CD4-positive, alpha-beta T cell (primary cell): ENCODE measurements at regions not wholly inside any gene's neighbourhood (a gene's known extent, or its start where the extent isn't known, plus 50 kb on each side); places are given as distances from the start of the nearest gene placed in this dataset.

Source experiments
- ATAC-seq: fragments of 200-7000 bp; cut with Tn5 transposase; one replicate; pipeline ENCODE4 v1.10.0; 2022; ENCODE audit warnings: mild to moderate bottlenecking; ENCODE audit not compliant: poor library complexity
- CTCF ChIA-PET: fragments of 350-600 bp; sonication (Branson Sonifier 250); formaldehyde crosslinking; loops from one replicate; lab custom pipeline; 2021; ENCODE audit warnings: antibody characterized with exemption, inconsistent platforms; lab: Charles Lee
- POLR2A ChIA-PET: fragments of 350-600 bp; sonication (Branson Sonifier 250); formaldehyde crosslinking; loops from one replicate; lab custom pipeline; 2021; ENCODE audit warnings: antibody characterized with exemption, inconsistent platforms; lab: Charles Lee
- DNase-seq, 14 experiments: peaks; one replicate each; pipeline ENCODE4 v3.0.0-alpha.2; 2013 to 2020; ENCODE audit warnings: mixed read lengths in 2 of 14
- H3K27ac ChIP-seq, 2 donors: one replicate each; pipeline versions ENCODE4 v1.5.1 to v1.7.0; 2013; ENCODE audit warnings: low read length in 2 of 2, low read depth in 1 of 2, mild to moderate bottlenecking in 1 of 2
- H3K27me3 ChIP-seq, 2 experiments: 1 replicate in 1 of 2; 2 replicates in 1 of 2; pipeline versions ENCODE4 v1.6.1 to v1.7.0; 2013; ENCODE audit warnings: low read length in 2 of 2, control low read depth in 1 of 2, mild to moderate bottlenecking in 1 of 2, moderate library complexity in 1 of 2; ENCODE audit not compliant: insufficient read depth in 2 of 2, control insufficient read depth in 1 of 2
- H3K36me3 ChIP-seq: one replicate; pipeline ENCODE4 v1.6.1; 2013; ENCODE audit warnings: low read length, control low read depth; ENCODE audit not compliant: insufficient read depth
- H3K4me1 ChIP-seq: one replicate; pipeline ENCODE4 v1.6.1; 2013; ENCODE audit warnings: low read length, control low read depth; ENCODE audit not compliant: insufficient read depth
- H3K4me3 ChIP-seq: one replicate; pipeline ENCODE4 v1.5.1; 2013; ENCODE audit warnings: mild to moderate bottlenecking, low read length, moderate library complexity
- H3K9me3 ChIP-seq, 2 experiments: 1 replicate in 1 of 2; 2 replicates in 1 of 2; pipeline versions ENCODE4 v1.6.1 to v1.7.0; 2013; ENCODE audit warnings: low read length in 2 of 2, mild to moderate bottlenecking in 2 of 2, control low read depth in 1 of 2, moderate library complexity in 1 of 2; ENCODE audit not compliant: control insufficient read depth in 1 of 2, insufficient read depth in 1 of 2
- H3K27ac Mint-ChIP-seq: one replicate; pipeline ENCODE4 v1.8.0; 2020; ENCODE audit warnings: mixed read lengths
- H3K27me3 Mint-ChIP-seq: one replicate; pipeline ENCODE4 v1.8.0; 2021; ENCODE audit warnings: mixed read lengths
- H3K36me3 Mint-ChIP-seq: one replicate; pipeline ENCODE4 v1.8.0; 2021; ENCODE audit warnings: low read depth, mixed read lengths
- H3K4me1 Mint-ChIP-seq: one replicate; pipeline ENCODE4 v1.8.0; 2021; ENCODE audit warnings: low read depth, mixed read lengths
- H3K4me3 Mint-ChIP-seq: one replicate; pipeline ENCODE4 v1.8.0; 2020; ENCODE audit warnings: mild to moderate bottlenecking, mixed read lengths
- H3K9me3 Mint-ChIP-seq: one replicate; pipeline ENCODE4 v1.8.0; 2020; ENCODE audit warnings: mixed read lengths
- intact Hi-C, 2 experiments: fragments of 100-400 bp; cut with DNase I in 1 of 2; cut with micrococcal nuclease in 1 of 2; formaldehyde crosslinking; loops; one replicate each; pipeline versions ENCODE4 v1.15.1 to v1.9.0; 2023 to 2025; cut with DNase I, micrococcal nuclease
- TF ChIP-seq, protein P1 (sequence below): fragments of 200-600 bp; IDR thresholded peaks from one replicate; pipeline ENCODE4 v1.8.0; 2022; ENCODE audit warnings: antibody characterized with exemption, mild to moderate bottlenecking

DNA sequence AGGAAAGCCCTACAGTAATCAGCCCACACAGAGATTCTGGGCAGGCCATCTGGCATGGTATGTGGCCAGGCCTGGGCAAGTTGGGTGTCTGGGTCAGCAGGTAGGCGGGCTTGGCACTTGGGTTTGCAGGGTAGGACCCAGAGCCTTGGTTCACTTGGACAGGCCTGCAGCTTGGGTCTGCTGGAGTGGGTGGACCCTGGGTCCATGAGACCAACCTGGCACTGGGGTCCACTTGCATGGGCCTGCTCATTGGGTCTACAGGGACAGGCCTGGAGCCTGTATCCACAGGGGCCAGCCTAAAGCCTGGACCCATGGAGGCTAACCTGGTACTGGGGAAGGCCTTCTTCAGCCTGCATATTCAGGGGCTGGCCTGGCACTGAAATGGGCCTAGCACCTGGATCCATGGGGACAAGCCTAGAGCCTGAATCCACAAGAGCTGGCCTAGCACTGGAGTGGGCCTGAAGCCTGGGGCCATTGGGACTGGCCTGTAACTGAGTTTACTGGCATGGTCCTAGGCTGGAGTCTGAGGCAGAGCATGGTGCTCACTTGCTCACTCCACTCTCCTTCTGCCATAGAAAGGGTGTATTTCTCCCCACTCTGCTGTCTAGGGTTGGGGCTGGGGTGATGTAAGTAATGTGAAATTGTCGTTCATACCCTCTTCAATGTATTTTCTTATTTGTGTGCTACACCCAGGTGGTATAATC lies 315.0 kb downstream of the AHR start:
- ChIA-PET POLR2A (no interaction called here), CTCF (no interaction called here)
- Histone ChIP-seq H3K9me3 (no peaks in the 10 kb centered on the region), H3K36me3 (no peaks in the 10 kb centered on the region), H3K27me3 (no peaks in the 10 kb centered on the region), H3K4me3 (no peak overlapping the region), H3K4me1 (no peaks in the 10 kb centered on the region), H3K27ac (no peak overlapping the region)
- no peak overlapping the region for H3K27ac Mint-ChIP-seq
- no peak for ATAC-seq
- H3K27me3 Mint-ChIP-seq, result no peaks in the 10 kb centered on the region
- intact Hi-C loops, result no loop called here
- no peaks in the 10 kb centered on the region for H3K36me3 Mint-ChIP-seq
- H3K9me3 Mint-ChIP-seq, result no peaks in the 10 kb centered on the region
- no peaks in the 10 kb centered on the region for H3K4me1 Mint-ChIP-seq
- TF ChIP-seq, protein P1, sequence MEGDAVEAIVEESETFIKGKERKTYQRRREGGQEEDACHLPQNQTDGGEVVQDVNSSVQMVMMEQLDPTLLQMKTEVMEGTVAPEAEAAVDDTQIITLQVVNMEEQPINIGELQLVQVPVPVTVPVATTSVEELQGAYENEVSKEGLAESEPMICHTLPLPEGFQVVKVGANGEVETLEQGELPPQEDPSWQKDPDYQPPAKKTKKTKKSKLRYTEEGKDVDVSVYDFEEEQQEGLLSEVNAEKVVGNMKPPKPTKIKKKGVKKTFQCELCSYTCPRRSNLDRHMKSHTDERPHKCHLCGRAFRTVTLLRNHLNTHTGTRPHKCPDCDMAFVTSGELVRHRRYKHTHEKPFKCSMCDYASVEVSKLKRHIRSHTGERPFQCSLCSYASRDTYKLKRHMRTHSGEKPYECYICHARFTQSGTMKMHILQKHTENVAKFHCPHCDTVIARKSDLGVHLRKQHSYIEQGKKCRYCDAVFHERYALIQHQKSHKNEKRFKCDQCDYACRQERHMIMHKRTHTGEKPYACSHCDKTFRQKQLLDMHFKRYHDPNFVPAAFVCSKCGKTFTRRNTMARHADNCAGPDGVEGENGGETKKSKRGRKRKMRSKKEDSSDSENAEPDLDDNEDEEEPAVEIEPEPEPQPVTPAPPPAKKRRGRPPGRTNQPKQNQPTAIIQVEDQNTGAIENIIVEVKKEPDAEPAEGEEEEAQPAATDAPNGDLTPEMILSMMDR, result no peak
- DNase-seq, result no peak
- H3K4me3 Mint-ChIP-seq, result no peak overlapping the region

DNA sequence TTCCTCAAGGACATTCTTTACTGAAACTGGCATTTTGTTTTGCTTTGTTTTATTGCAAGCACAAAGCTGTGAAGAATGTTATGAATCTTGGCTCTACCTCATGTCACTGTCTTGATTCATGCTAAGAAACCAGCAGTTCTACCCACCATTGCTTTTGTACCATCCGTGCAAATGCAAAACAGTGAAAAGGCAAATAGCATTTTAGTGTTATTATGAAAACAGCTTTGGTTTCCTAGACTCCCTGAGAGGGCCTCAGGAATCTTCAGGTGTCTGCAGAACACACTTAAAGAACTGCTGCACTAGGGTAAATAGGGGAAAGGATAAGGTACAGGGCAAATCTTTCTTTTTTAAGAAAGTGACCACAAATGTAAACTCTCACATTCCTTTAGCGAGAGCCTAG lies 318.9 kb downstream of the AHR start:
- Mint-ChIP-seq H3K36me3 (no peaks in the 10 kb centered on the region), H3K4me1 (no peaks in the 10 kb centered on the region), H3K4me3 (no peak overlapping the region), H3K9me3 (no peaks in the 10 kb centered on the region), H3K27ac (no peak overlapping the region), H3K27me3 (no peaks in the 10 kb centered on the region)
- intact Hi-C loops, result no loop called here
- Histone ChIP-seq H3K4me1 (no peaks in the 10 kb centered on the region), H3K9me3 (no peaks in the 10 kb centered on the region), H3K4me3 (no peak overlapping the region), H3K27ac (no peak overlapping the region), H3K27me3 (no peaks in the 10 kb centered on the region), H3K36me3 (no peaks in the 10 kb centered on the region)
- POLR2A ChIA-PET, result interaction anchor here (0.5 kb wide), 1 partner anchor 1865 kb away, joined by 3 read pairs; no protein-coding TSS in a partner anchor
- TF ChIP-seq, protein P1, result no peak
- CTCF ChIA-PET, result no interaction called here
- DNase-seq (no peak), ATAC-seq (no peak)

DNA sequence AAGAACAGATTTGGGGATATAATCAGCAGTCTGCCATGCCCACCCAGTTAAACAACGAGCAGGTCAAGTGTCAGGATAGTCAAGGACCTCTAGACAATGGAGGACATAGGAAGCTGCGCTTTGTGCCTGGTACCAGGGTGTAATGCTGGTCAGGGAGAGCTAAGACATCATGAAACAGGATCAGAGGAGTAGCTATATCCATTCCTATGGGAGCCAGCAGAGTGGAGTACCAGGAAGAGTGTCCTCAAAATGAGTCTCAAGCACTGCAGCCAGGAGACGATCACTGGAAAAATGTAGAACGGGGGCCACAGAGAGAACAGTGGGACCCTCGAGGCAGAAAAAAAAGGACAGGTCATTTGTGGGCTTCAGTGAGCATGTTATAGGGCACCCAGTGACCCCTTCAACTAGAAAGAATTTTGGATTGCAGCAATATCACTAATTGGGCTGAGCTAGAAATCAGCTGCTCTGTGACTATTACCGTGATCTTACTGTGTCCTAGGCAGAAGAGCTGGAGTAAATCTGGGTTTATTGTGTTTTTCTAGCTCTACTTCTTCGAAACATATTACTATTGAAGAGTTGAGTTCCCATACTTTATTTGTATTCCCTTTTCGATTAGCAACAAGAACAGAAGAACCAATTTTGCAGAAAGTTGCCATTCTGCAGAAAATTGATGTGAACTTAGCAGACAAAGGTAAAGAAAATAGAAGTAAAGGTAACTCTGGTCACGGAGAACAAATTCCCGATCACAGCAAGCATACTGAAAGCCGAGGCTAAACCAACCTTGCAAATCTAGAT lies 319.6 kb downstream of the AHR start:
- no peaks in the 10 kb centered on the region for H3K36me3 Mint-ChIP-seq
- intact Hi-C loops, result no loop called here
- H3K27ac ChIP-seq, result no peak overlapping the region
- ChIA-PET CTCF (no interaction called here), POLR2A (no interaction called here)
- ATAC-seq, result no peak
- H3K9me3 Mint-ChIP-seq, result no peaks in the 10 kb centered on the region
- no peaks in the 10 kb centered on the region for H3K27me3 Mint-ChIP-seq
- H3K27me3 ChIP-seq, result no peaks in the 10 kb centered on the region
- no peak overlapping the region for H3K4me3 Mint-ChIP-seq
- H3K27ac Mint-ChIP-seq, result no peak overlapping the region
- no peak overlapping the region for H3K4me3 ChIP-seq
- no peak for DNase-seq
- no peaks in the 10 kb centered on the region for H3K4me1 Mint-ChIP-seq
- no peaks in the 10 kb centered on the region for H3K9me3 ChIP-seq
- TF ChIP-seq, protein P1, result no peak
- no peaks in the 10 kb centered on the region for H3K4me1 ChIP-seq
- H3K36me3 ChIP-seq, result no peaks in the 10 kb centered on the region
